ENCODE measurements at regions not wholly inside any gene's neighbourhood (a gene's known extent, or its start where the extent isn't known, plus 50 kb on each side); places are given as distances from the start of the nearest gene placed in this dataset.

DNA sequence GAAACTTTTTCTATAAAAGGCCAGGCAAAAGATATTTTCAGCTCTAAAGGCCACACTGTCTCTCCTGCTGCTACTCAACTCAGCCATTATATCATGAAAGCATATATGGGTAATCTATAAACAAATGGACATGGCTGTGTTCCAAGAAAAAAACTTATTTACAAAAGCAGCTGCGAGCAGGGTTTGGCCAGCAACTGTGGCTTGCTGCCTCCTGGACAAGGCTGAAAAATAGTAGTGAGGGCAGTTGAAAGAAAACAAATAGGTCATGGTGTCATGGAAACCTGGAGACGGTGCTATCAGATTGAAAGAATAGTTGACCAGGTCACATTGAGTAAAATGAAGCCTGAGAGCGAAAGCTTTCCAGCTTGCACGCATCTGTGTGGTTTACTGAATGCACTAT is 89.2 kb upstream of the LRATD1 start:
- Histone ChIP-seq H3K4me2 (replicated peaks; ENCODE audit: low read depth, low read length, poor library complexity, severe bottlenecking) (no peak overlapping the region), H3K9ac (ENCODE audit: low read length) (no peak overlapping the region), H3K27me3 (replicated peaks in 1 of 4; ENCODE audit: control extremely low read depth in 1 of 4, control insufficient read depth in 3 of 4, insufficient read depth in 4 of 4, low read length in 3 of 4) (no peaks in the 10 kb centered on the region), H4K20me1 (ENCODE audit: control insufficient read depth, insufficient read depth, low read length, poor library complexity, severe bottlenecking) (no peaks in the 10 kb centered on the region), H3K4me3 (ENCODE audit: control extremely low read depth in 1 of 5, extremely low read depth in 1 of 5, insufficient read depth in 1 of 5, low read depth in 2 of 5, low read length in 4 of 5) (no peak overlapping the region), H3K4me1 (ENCODE audit: control insufficient read depth in 2 of 2, insufficient read depth in 2 of 2, low read length in 2 of 2) (no peaks in the 10 kb centered on the region), H2AFZ (ENCODE audit: insufficient read depth, low read depth, low read length, poor library complexity, severe bottlenecking) (no peak overlapping the region), H3K79me2 (ENCODE audit: control insufficient read depth, insufficient read depth, low read length) (no peaks in the 10 kb centered on the region), H3K27ac (ENCODE audit: low read length in 2 of 2) (no peak overlapping the region), H3K9me3 (ENCODE audit: control extremely low read depth in 1 of 3, control insufficient read depth in 2 of 3, insufficient read depth in 1 of 3, low read length in 2 of 3) (no peaks in the 10 kb centered on the region), H3K36me3 (replicated peaks in 1 of 2; ENCODE audit: control extremely low read depth in 1 of 2, control insufficient read depth in 1 of 2, extremely low read depth in 1 of 2, insufficient read depth in 2 of 2, low read length in 1 of 2) (no peaks in the 10 kb centered on the region)
- TF ChIP-seq, protein P1, sequence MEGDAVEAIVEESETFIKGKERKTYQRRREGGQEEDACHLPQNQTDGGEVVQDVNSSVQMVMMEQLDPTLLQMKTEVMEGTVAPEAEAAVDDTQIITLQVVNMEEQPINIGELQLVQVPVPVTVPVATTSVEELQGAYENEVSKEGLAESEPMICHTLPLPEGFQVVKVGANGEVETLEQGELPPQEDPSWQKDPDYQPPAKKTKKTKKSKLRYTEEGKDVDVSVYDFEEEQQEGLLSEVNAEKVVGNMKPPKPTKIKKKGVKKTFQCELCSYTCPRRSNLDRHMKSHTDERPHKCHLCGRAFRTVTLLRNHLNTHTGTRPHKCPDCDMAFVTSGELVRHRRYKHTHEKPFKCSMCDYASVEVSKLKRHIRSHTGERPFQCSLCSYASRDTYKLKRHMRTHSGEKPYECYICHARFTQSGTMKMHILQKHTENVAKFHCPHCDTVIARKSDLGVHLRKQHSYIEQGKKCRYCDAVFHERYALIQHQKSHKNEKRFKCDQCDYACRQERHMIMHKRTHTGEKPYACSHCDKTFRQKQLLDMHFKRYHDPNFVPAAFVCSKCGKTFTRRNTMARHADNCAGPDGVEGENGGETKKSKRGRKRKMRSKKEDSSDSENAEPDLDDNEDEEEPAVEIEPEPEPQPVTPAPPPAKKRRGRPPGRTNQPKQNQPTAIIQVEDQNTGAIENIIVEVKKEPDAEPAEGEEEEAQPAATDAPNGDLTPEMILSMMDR (IDR thresholded peaks at IDR 0.05), result no peak
- TF ChIP-seq EZH2 (IDR thresholded peaks at IDR 0.05; ENCODE audit: borderline replicate concordance, insufficient read depth, low read depth, low read length, poor library complexity, severe bottlenecking), result no peak
- no peak for DNase-seq
- 84% methylated on average over 4 of the region's 4 CpGs for WGBS (ENCODE audit: insufficient coverage)
- Mint-ChIP-seq H3K9me3 (ENCODE audit: insufficient read depth) (peaks cover 3% of the 10 kb centered on the region), H3K4me1 (no peaks in the 10 kb centered on the region), H3K4me3 (no peak overlapping the region), H3K27me3 (no peaks in the 10 kb centered on the region), H3K27ac (no peak overlapping the region)
- ChIA-PET CTCF (no interaction called here), POLR2A (no interaction called here)
- intact Hi-C loops (cut with micrococcal nuclease), result no loop called here
- no peak for ATAC-seq (ENCODE audit: low read depth)

DNA sequence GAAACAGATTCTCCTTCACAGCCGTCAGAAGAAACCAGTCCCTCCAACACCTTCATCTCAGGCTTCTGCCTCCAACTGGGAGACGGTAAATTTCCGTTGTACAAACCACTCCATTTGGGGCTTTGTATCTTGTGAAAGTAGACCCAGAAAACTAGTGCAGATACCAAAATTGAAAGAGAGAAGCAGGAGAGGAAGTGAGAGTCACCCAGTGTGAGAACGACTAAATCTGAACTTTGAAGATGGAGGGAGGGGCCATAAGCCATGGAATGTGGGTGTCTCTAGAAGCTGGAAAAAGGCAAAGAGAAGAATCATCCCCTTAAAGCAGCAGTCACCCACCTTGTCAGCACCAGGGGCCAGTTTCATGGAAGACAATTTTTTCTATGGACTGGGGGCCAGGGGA is 88.3 kb upstream of the LRATD1 start:
- ATAC-seq (ENCODE audit: low read depth), result no peak
- Mint-ChIP-seq H3K9me3 (ENCODE audit: insufficient read depth) (peaks cover 3% of the 10 kb centered on the region), H3K4me3 (no peak overlapping the region), H3K27ac (no peak overlapping the region), H3K27me3 (no peaks in the 10 kb centered on the region), H3K4me1 (no peaks in the 10 kb centered on the region)
- H3K36me3 ChIP-seq (replicated peaks in 1 of 2; ENCODE audit: control extremely low read depth in 1 of 2, control insufficient read depth in 1 of 2, extremely low read depth in 1 of 2, insufficient read depth in 2 of 2, low read length in 1 of 2), result no peaks in the 10 kb centered on the region
- no peaks in the 10 kb centered on the region for H3K4me1 ChIP-seq (ENCODE audit: control insufficient read depth in 2 of 2, insufficient read depth in 2 of 2, low read length in 2 of 2)
- H4K20me1 ChIP-seq (ENCODE audit: control insufficient read depth, insufficient read depth, low read length, poor library complexity, severe bottlenecking), result no peaks in the 10 kb centered on the region
- ChIA-PET POLR2A (no interaction called here), CTCF (no interaction called here)
- H3K27me3 ChIP-seq (replicated peaks in 1 of 4; ENCODE audit: control extremely low read depth in 1 of 4, control insufficient read depth in 3 of 4, insufficient read depth in 4 of 4, low read length in 3 of 4), result no peaks in the 10 kb centered on the region
- no peak for DNase-seq
- H3K79me2 ChIP-seq (ENCODE audit: control insufficient read depth, insufficient read depth, low read length), result no peaks in the 10 kb centered on the region
- H3K4me2 ChIP-seq (replicated peaks; ENCODE audit: low read depth, low read length, poor library complexity, severe bottlenecking), result no peak overlapping the region
- no peak overlapping the region for H3K9ac ChIP-seq (ENCODE audit: low read length)
- H2AFZ ChIP-seq (ENCODE audit: insufficient read depth, low read depth, low read length, poor library complexity, severe bottlenecking), result no peak overlapping the region
- H3K27ac ChIP-seq (ENCODE audit: low read length in 2 of 2), result no peak overlapping the region
- no peaks in the 10 kb centered on the region for H3K9me3 ChIP-seq (ENCODE audit: control extremely low read depth in 1 of 3, control insufficient read depth in 2 of 3, insufficient read depth in 1 of 3, low read length in 2 of 3)
- WGBS (ENCODE audit: insufficient coverage), result 55% methylated on average over 3 of the region's 4 CpGs
- intact Hi-C loops (cut with micrococcal nuclease), result no loop called here
- no peak overlapping the region for H3K4me3 ChIP-seq (ENCODE audit: control extremely low read depth in 1 of 5, extremely low read depth in 1 of 5, insufficient read depth in 1 of 5, low read depth in 2 of 5, low read length in 4 of 5)
- no peak for TF ChIP-seq EZH2 (IDR thresholded peaks at IDR 0.05; ENCODE audit: borderline replicate concordance, insufficient read depth, low read depth, low read length, poor library complexity, severe bottlenecking)
- TF ChIP-seq, protein P1 (IDR thresholded peaks at IDR 0.05), result no peak

Data from B cell (primary cell).